Tibial nerve (tissue), 4 donors: ENCODE measurements at regions not wholly inside any gene's neighbourhood (a gene's known extent, or its start where the extent isn't known, plus 50 kb on each side); places are given as distances from the start of the nearest gene placed in this dataset.

Experiments
- DNase-seq, 2 donors: peaks; one replicate each; pipeline ENCODE4 v3.0.0-alpha.2; 2019; ENCODE audit warnings: low spot score in 2 of 2
- H3K27ac ChIP-seq, 4 donors: fragments of 200-600 bp; sonication (generic) in 3 of 4; one replicate each; pipeline ENCODE4 v1.5.1; 2017 to 2019; ENCODE audit warnings: mild to moderate bottlenecking in 1 of 4
- H3K27me3 ChIP-seq, 2 donors: fragments of 200-600 bp; sonication (generic) in 1 of 2; one replicate each; pipeline versions ENCODE4 v1.5.1 to v1.6.0; 2017 to 2019
- H3K36me3 ChIP-seq, 3 donors: fragments of 200-600 bp; sonication (generic); one replicate each; pipeline ENCODE4 v1.5.1; 2018 to 2019
- H3K4me1 ChIP-seq, 4 donors: fragments of 200-600 bp; sonication (generic) in 3 of 4; one replicate each; pipeline ENCODE4 v1.5.1; 2017 to 2019
- H3K4me3 ChIP-seq, 4 donors: fragments of 200-600 bp; sonication (generic) in 3 of 4; one replicate each; pipeline ENCODE4 v1.5.1; 2017 to 2019; ENCODE audit warnings: mild to moderate bottlenecking in 1 of 4, moderate library complexity in 1 of 4
- H3K9me3 ChIP-seq, 4 donors: fragments of 200-600 bp; sonication (generic) in 3 of 4; one replicate each; pipeline ENCODE4 v1.5.1; 2017 to 2019
- EP300 ChIP-seq, 2 donors: sonication (generic); formaldehyde crosslinking; IDR thresholded peaks; one replicate each; pipeline ENCODE4 v1.6.1; 2017; ENCODE audit warnings: antibody characterized with exemption in 2 of 2, mild to moderate bottlenecking in 1 of 2
- POLR2A ChIP-seq, 2 donors: fragments of 450-650 bp; IDR thresholded peaks; one replicate each; pipeline ENCODE4 v1.6.1; 2017; ENCODE audit warnings: antibody characterized with exemption in 2 of 2, mild to moderate bottlenecking in 2 of 2, moderate library complexity in 2 of 2
- WGBS, 2 donors: methylation state at CpG; one replicate each; pipeline ENCODE4 v1.1.5; 2018; 5-methylcytosine and 5-hydroxymethylcytosine counted together
- TF ChIP-seq, protein P1 (sequence below), 5 experiments: fragments of 200-600 bp in 3 of 5; fragments of 450-650 bp in 2 of 5; sonication (generic) in 3 of 5; IDR thresholded peaks; one replicate each; pipeline ENCODE4 v1.5.1; 2016 to 2019; ENCODE audit warnings: antibody characterized with exemption in 5 of 5, mild to moderate bottlenecking in 3 of 5, moderate library complexity in 2 of 5

DNA sequence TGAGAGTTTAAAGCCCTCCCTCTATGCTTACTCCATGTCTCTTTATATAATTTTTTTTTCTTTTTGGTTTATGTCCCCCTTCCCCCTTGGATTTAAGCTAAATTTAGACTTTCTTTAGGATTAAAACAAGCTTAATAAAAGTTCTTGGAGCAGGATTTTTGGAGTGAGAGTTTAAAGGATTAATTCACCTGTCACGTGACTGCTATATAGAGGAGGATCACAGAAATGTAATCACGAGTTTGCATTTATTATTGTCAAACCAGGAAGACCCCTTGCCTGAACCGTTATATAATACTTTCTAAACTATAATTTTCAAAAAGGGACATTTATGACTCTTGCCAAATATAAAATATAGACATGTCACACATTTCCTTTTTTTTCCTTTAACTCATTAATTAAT, 78.1 kb upstream of the IMMP2L start:
- no peak for TF ChIP-seq EP300 (IDR thresholded peaks at IDR 0.05)
- TF ChIP-seq, protein P1, sequence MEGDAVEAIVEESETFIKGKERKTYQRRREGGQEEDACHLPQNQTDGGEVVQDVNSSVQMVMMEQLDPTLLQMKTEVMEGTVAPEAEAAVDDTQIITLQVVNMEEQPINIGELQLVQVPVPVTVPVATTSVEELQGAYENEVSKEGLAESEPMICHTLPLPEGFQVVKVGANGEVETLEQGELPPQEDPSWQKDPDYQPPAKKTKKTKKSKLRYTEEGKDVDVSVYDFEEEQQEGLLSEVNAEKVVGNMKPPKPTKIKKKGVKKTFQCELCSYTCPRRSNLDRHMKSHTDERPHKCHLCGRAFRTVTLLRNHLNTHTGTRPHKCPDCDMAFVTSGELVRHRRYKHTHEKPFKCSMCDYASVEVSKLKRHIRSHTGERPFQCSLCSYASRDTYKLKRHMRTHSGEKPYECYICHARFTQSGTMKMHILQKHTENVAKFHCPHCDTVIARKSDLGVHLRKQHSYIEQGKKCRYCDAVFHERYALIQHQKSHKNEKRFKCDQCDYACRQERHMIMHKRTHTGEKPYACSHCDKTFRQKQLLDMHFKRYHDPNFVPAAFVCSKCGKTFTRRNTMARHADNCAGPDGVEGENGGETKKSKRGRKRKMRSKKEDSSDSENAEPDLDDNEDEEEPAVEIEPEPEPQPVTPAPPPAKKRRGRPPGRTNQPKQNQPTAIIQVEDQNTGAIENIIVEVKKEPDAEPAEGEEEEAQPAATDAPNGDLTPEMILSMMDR (IDR thresholded peaks at IDR 0.05), result no peak
- no peak for TF ChIP-seq POLR2A (IDR thresholded peaks at IDR 0.05)
- 47 to 53% methylated on average over 3 of the region's 3 CpGs for WGBS, 2 donors
- H3K4me1 ChIP-seq, result no peaks in the 10 kb centered on the region
- no peaks in the 10 kb centered on the region for H3K36me3 ChIP-seq
- no peak overlapping the region for H3K27ac ChIP-seq
- no peak overlapping the region for H3K4me3 ChIP-seq
- H3K9me3 ChIP-seq, result no peaks in the 10 kb centered on the region
- no peaks in the 10 kb centered on the region for H3K27me3 ChIP-seq
- no peak for DNase-seq

DNA sequence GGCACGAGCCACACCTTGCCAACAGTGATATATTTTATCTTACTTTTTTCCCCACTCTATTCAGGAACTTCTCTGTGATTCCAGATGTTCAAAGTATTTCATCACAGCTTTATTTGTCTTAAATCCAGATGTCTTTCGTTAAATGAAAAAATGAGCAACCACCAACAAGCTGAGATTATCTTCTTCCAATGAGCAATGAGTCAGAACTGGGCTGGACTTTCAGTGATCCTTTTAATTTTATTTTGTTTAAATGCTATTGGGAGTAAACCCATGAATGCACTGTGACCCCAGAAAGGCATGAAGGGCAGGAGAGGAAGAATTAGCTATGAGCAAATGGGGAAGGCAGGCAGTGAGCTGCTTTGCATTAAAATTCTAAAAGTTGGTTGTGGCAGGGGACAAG, 77.6 kb upstream of the IMMP2L start:
- H3K4me1 ChIP-seq, result no peaks in the 10 kb centered on the region
- WGBS, 2 donors, result 31 to 33% methylated on average over 2 of the region's 2 CpGs
- TF ChIP-seq POLR2A (IDR thresholded peaks at IDR 0.05) (no peak), EP300 (IDR thresholded peaks at IDR 0.05) (peak in 1 of 2 donors; percentile 37)
- no peak overlapping the region for H3K27ac ChIP-seq
- H3K36me3 ChIP-seq, result no peaks in the 10 kb centered on the region
- DNase-seq, result peak in 1 of 2 donors; percentile 31
- no peaks in the 10 kb centered on the region for H3K9me3 ChIP-seq
- no peaks in the 10 kb centered on the region for H3K27me3 ChIP-seq
- no peak overlapping the region for H3K4me3 ChIP-seq

DNA sequence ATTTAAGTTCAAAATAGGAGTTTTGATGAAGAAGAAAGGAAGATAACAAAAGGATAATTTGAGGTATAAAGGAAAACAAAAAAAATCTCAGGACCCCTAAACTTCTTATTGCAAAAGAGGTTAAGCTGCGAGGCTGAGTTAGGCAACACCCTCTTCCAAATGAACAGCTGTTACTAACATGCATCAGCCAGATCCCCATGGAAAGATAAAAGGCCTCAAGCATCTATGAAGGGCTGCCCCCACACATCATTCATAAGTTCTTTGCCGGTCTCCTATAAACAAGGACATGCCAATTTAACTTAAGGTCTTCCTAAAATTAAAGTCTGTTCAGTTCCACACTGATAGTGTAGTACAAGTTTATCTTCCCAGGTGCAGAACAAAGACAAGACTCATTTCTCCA, 75.8 kb upstream of the IMMP2L start:
- TF ChIP-seq, protein P1 (IDR thresholded peaks at IDR 0.05), result no peak
- no peak for TF ChIP-seq EP300 (IDR thresholded peaks at IDR 0.05)
- TF ChIP-seq POLR2A (IDR thresholded peaks at IDR 0.05), result no peak
- Histone ChIP-seq H3K4me3 (no peak overlapping the region), H3K27me3 (no peaks in the 10 kb centered on the region), H3K27ac (no peak overlapping the region), H3K4me1 (no peaks in the 10 kb centered on the region), H3K36me3 (no peaks in the 10 kb centered on the region), H3K9me3 (peaks cover 0 to 2% (median 0%) of the 10 kb centered on the region in 4 donors)
- WGBS, 2 donors, result 48 to 59% methylated on average over 2 of the region's 2 CpGs
- no peak for DNase-seq

DNA sequence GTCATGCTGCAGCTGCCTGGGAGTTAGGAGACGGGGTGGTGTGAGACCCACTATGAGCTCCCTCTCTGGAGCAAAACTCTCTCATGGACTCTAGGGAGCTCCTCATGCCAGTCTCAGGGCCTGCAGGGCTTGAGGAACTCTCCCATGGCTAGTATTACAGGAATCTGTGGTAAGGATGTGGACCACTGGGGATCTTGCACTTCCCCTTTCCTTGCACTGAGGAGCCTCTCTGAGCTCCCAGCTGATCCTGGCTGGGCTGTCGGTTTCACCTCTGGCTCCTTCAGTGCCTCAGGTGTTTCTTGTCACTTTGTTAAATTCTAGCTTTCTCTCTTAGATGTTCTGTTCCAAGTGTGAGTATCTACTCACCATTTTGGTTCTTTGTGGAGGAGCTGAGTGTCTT, 71.6 kb upstream of the IMMP2L start:
- TF ChIP-seq POLR2A (IDR thresholded peaks at IDR 0.05) (no peak), EP300 (IDR thresholded peaks at IDR 0.05) (no peak)
- TF ChIP-seq, protein P1 (IDR thresholded peaks at IDR 0.05), result no peak
- Histone ChIP-seq H3K4me3 (no peak overlapping the region), H3K4me1 (no peaks in the 10 kb centered on the region), H3K27ac (no peak overlapping the region), H3K36me3 (no peaks in the 10 kb centered on the region), H3K9me3 (peaks cover 0 to 32% (median 4%) of the 10 kb centered on the region in 4 donors), H3K27me3 (no peaks in the 10 kb centered on the region)
- WGBS, 2 donors, result 51 to 80% methylated on average over 2 of the region's 2 CpGs
- DNase-seq, result no peak

DNA sequence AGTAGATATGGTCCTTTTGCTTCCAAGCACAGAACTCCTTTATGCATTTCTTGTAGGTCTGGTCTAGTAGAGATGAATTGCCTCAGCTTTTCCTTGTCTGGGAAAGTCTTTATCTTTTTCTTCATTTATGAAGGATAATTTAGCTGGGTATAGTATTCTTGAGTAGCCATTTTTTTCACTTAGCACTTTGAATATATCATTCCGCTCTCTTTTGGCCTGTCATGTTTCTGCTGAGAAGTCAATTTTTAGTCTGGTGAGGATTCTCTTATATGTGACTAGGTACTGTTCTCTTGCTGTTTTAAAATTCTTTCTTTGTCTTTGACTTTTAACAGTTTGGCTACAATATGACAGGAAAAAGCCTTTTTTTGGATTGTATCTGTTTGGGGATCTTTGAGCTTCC, 68.6 kb upstream of the IMMP2L start:
- no peaks in the 10 kb centered on the region for H3K27me3 ChIP-seq
- DNase-seq, result no peak
- TF ChIP-seq, protein P1 (IDR thresholded peaks at IDR 0.05), result no peak
- no peak for TF ChIP-seq POLR2A (IDR thresholded peaks at IDR 0.05)
- TF ChIP-seq EP300 (IDR thresholded peaks at IDR 0.05), result no peak
- H3K4me1 ChIP-seq, result no peaks in the 10 kb centered on the region
- 97 to 100% methylated on average over 1 of the region's 1 CpG for WGBS, 2 donors
- H3K36me3 ChIP-seq, result no peaks in the 10 kb centered on the region
- no peak overlapping the region for H3K4me3 ChIP-seq
- peaks cover 0 to 32% (median 4%) of the 10 kb centered on the region in 4 donors for H3K9me3 ChIP-seq
- no peak overlapping the region for H3K27ac ChIP-seq

DNA sequence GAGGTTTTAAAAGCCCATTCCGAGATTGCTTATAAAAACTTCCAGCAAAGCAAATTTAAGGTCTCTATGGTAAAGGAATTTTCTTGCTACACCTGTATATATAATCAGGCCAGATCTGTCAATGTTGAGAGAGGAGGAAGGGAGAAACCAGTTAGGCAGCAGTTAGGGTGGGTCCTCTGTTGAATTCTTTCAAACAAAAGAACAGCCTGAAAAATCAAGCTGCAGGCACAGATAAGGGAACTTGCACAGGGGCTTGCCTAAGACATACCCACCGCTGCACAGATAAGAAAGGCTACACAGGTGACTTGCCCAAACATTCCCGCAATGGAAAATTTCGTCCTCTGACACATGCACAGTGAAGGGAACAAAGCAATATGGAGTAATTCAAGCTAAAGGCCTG, 59.8 kb upstream of the IMMP2L start:
- no peaks in the 10 kb centered on the region for H3K27me3 ChIP-seq
- WGBS, 2 donors, result 82 to 86% methylated on average over 4 of the region's 4 CpGs
- TF ChIP-seq POLR2A (IDR thresholded peaks at IDR 0.05), result no peak
- TF ChIP-seq, protein P1 (IDR thresholded peaks at IDR 0.05), result no peak
- no peak for TF ChIP-seq EP300 (IDR thresholded peaks at IDR 0.05)
- H3K4me1 ChIP-seq, result no peaks in the 10 kb centered on the region
- no peak overlapping the region for H3K27ac ChIP-seq
- no peaks in the 10 kb centered on the region for H3K9me3 ChIP-seq
- no peak for DNase-seq
- no peak overlapping the region for H3K4me3 ChIP-seq
- no peaks in the 10 kb centered on the region for H3K36me3 ChIP-seq
